ENCODE measurements at regions not wholly inside any gene's neighbourhood (a gene's known extent, or its start where the extent isn't known, plus 50 kb on each side); places are given as distances from the start of the nearest gene placed in this dataset.

- WGBS (ENCODE audit: insufficient coverage, insufficient read length), result no CpG with 5 or more reads among the region's 6 CpGs
- no peaks in the 10 kb centered on the region; the same call in 1 of the 2 replicates for H3K27me3 ChIP-seq (ENCODE audit: control insufficient read depth, insufficient read depth, low read length)
- H3K9me3 ChIP-seq (ENCODE audit: control insufficient read depth, insufficient read depth, low read length), result no peaks in the 10 kb centered on the region
- H3K27ac ChIP-seq (ENCODE audit: low read length), result no peak overlapping the region
- no peak for DNase-seq (ENCODE audit: low read depth, low spot score)
- no peaks in the 10 kb centered on the region for H3K4me1 ChIP-seq (ENCODE audit: control insufficient read depth, insufficient read depth, low read length)
- H3K4me3 ChIP-seq (ENCODE audit: low read length), result no peak overlapping the region
- H3K36me3 ChIP-seq (ENCODE audit: control insufficient read depth, insufficient read depth, low read length), result no peaks in the 10 kb centered on the region
Observed at GRCh38 chr6:156703719-156704118, 73.5 kb upstream of the ARID1B start.

GRCh38 chr6:156701966-156702365, 75.2 kb upstream of the ARID1B start:
- WGBS (ENCODE audit: insufficient coverage, insufficient read length), result no CpG with 5 or more reads among the region's 4 CpGs

GRCh38 chr6:156700440-156701057, 76.6 kb upstream of the ARID1B start:
- Histone ChIP-seq H3K4me1 (ENCODE audit: control insufficient read depth, insufficient read depth, low read length) (no peaks in the 10 kb centered on the region), H3K4me3 (ENCODE audit: low read length) (no peak overlapping the region), H3K27me3 (ENCODE audit: control insufficient read depth, insufficient read depth, low read length) (no peaks in the 10 kb centered on the region; the same call in 1 of the 2 replicates), H3K27ac (ENCODE audit: low read length) (no peak overlapping the region), H3K9me3 (ENCODE audit: control insufficient read depth, insufficient read depth, low read length) (no peaks in the 10 kb centered on the region), H3K36me3 (ENCODE audit: control insufficient read depth, insufficient read depth, low read length) (no peaks in the 10 kb centered on the region)
- no peak for DNase-seq (ENCODE audit: low read depth, low spot score)
- WGBS (ENCODE audit: insufficient coverage, insufficient read length), result no CpG with 5 or more reads among the region's 7 CpGs

More at GRCh38 chr6:156701966-156702365, 75.2 kb upstream of the ARID1B start:
- Histone ChIP-seq H3K4me1 (ENCODE audit: control insufficient read depth, insufficient read depth, low read length) (no peaks in the 10 kb centered on the region), H3K27me3 (ENCODE audit: control insufficient read depth, insufficient read depth, low read length) (no peaks in the 10 kb centered on the region; the same call in 1 of the 2 replicates), H3K27ac (ENCODE audit: low read length) (no peak overlapping the region), H3K36me3 (ENCODE audit: control insufficient read depth, insufficient read depth, low read length) (no peaks in the 10 kb centered on the region), H3K9me3 (ENCODE audit: control insufficient read depth, insufficient read depth, low read length) (no peaks in the 10 kb centered on the region), H3K4me3 (ENCODE audit: low read length) (no peak overlapping the region)
- DNase-seq (ENCODE audit: low read depth, low spot score), result no peak

- no peak for DNase-seq (ENCODE audit: low read depth, low spot score)
- no peak overlapping the region for H3K27ac ChIP-seq (ENCODE audit: low read length)
- H3K9me3 ChIP-seq (ENCODE audit: control insufficient read depth, insufficient read depth, low read length), result no peaks in the 10 kb centered on the region
- WGBS (ENCODE audit: insufficient coverage, insufficient read length), result no CpG with 5 or more reads among the region's 3 CpGs
- H3K36me3 ChIP-seq (ENCODE audit: control insufficient read depth, insufficient read depth, low read length), result no peaks in the 10 kb centered on the region
- H3K4me3 ChIP-seq (ENCODE audit: low read length), result no peak overlapping the region
- no peaks in the 10 kb centered on the region for H3K27me3 ChIP-seq (ENCODE audit: control insufficient read depth, insufficient read depth, low read length)
- no peaks in the 10 kb centered on the region for H3K4me1 ChIP-seq (ENCODE audit: control insufficient read depth, insufficient read depth, low read length)
Observed at GRCh38 chr6:156699935-156700334, 77.2 kb upstream of the ARID1B start.

- Histone ChIP-seq H3K4me3 (ENCODE audit: low read length) (no peak overlapping the region), H3K9me3 (ENCODE audit: control insufficient read depth, insufficient read depth, low read length) (no peaks in the 10 kb centered on the region), H3K36me3 (ENCODE audit: control insufficient read depth, insufficient read depth, low read length) (no peaks in the 10 kb centered on the region), H3K4me1 (ENCODE audit: control insufficient read depth, insufficient read depth, low read length) (no peaks in the 10 kb centered on the region), H3K27ac (ENCODE audit: low read length) (no peak overlapping the region), H3K27me3 (ENCODE audit: control insufficient read depth, insufficient read depth, low read length) (no peaks in the 10 kb centered on the region)
- no peak for DNase-seq (ENCODE audit: low read depth, low spot score)
- no CpG with 5 or more reads among the region's 5 CpGs for WGBS (ENCODE audit: insufficient coverage, insufficient read length)
Observed at GRCh38 chr6:156699017-156699421, 78.2 kb upstream of the ARID1B start.

- Histone ChIP-seq H3K4me1 (ENCODE audit: control insufficient read depth, insufficient read depth, low read length) (no peaks in the 10 kb centered on the region), H3K27ac (ENCODE audit: low read length) (no peak overlapping the region), H3K9me3 (ENCODE audit: control insufficient read depth, insufficient read depth, low read length) (no peaks in the 10 kb centered on the region), H3K36me3 (ENCODE audit: control insufficient read depth, insufficient read depth, low read length) (no peaks in the 10 kb centered on the region), H3K4me3 (ENCODE audit: low read length) (no peak overlapping the region), H3K27me3 (ENCODE audit: control insufficient read depth, insufficient read depth, low read length) (no peaks in the 10 kb centered on the region)
- no peak for DNase-seq (ENCODE audit: low read depth, low spot score)
- no CpG with 5 or more reads among the region's 9 CpGs for WGBS (ENCODE audit: insufficient coverage, insufficient read length)
Observed at GRCh38 chr6:156698239-156699016, 78.8 kb upstream of the ARID1B start.

- H3K27ac ChIP-seq (ENCODE audit: low read length), result no peak overlapping the region
- no CpG with 5 or more reads among the region's 5 CpGs for WGBS (ENCODE audit: insufficient coverage, insufficient read length)
Observed at GRCh38 chr6:156697225-156697830, 79.8 kb upstream of the ARID1B start.

GRCh38 chr6:156695742-156696141, 81.4 kb upstream of the ARID1B start:
- H3K27me3 ChIP-seq (ENCODE audit: control insufficient read depth, insufficient read depth, low read length), result no peaks in the 10 kb centered on the region
- no peaks in the 10 kb centered on the region for H3K9me3 ChIP-seq (ENCODE audit: control insufficient read depth, insufficient read depth, low read length)
- no peaks in the 10 kb centered on the region for H3K36me3 ChIP-seq (ENCODE audit: control insufficient read depth, insufficient read depth, low read length)
- no CpG with 5 or more reads among the region's 6 CpGs for WGBS (ENCODE audit: insufficient coverage, insufficient read length)
- H3K27ac ChIP-seq (ENCODE audit: low read length), result no peak overlapping the region
- no peaks in the 10 kb centered on the region for H3K4me1 ChIP-seq (ENCODE audit: control insufficient read depth, insufficient read depth, low read length)
- DNase-seq (ENCODE audit: low read depth, low spot score), result no peak
- no peak overlapping the region for H3K4me3 ChIP-seq (ENCODE audit: low read length)

More at GRCh38 chr6:156697225-156697830, 79.8 kb upstream of the ARID1B start:
- Histone ChIP-seq H3K9me3 (ENCODE audit: control insufficient read depth, insufficient read depth, low read length) (no peaks in the 10 kb centered on the region), H3K36me3 (ENCODE audit: control insufficient read depth, insufficient read depth, low read length) (no peaks in the 10 kb centered on the region), H3K27me3 (ENCODE audit: control insufficient read depth, insufficient read depth, low read length) (no peaks in the 10 kb centered on the region), H3K4me3 (ENCODE audit: low read length) (no peak overlapping the region), H3K4me1 (ENCODE audit: control insufficient read depth, insufficient read depth, low read length) (no peaks in the 10 kb centered on the region)
- no peak for DNase-seq (ENCODE audit: low read depth, low spot score)

- Histone ChIP-seq H3K4me3 (ENCODE audit: low read length) (no peak overlapping the region), H3K27ac (ENCODE audit: low read length) (no peak overlapping the region), H3K9me3 (ENCODE audit: control insufficient read depth, insufficient read depth, low read length) (no peaks in the 10 kb centered on the region), H3K36me3 (ENCODE audit: control insufficient read depth, insufficient read depth, low read length) (no peaks in the 10 kb centered on the region), H3K27me3 (ENCODE audit: control insufficient read depth, insufficient read depth, low read length) (no peaks in the 10 kb centered on the region), H3K4me1 (ENCODE audit: control insufficient read depth, insufficient read depth, low read length) (no peaks in the 10 kb centered on the region)
- WGBS (ENCODE audit: insufficient coverage, insufficient read length), result no CpG with 5 or more reads among the region's 2 CpGs
- no peak for DNase-seq (ENCODE audit: low read depth, low spot score)
Observed at GRCh38 chr6:156694679-156695078, 82.5 kb upstream of the ARID1B start.

- Histone ChIP-seq H3K4me1 (ENCODE audit: control insufficient read depth, insufficient read depth, low read length) (no peaks in the 10 kb centered on the region), H3K27ac (ENCODE audit: low read length) (no peak overlapping the region), H3K9me3 (ENCODE audit: control insufficient read depth, insufficient read depth, low read length) (no peaks in the 10 kb centered on the region), H3K4me3 (ENCODE audit: low read length) (no peak overlapping the region), H3K27me3 (ENCODE audit: control insufficient read depth, insufficient read depth, low read length) (no peaks in the 10 kb centered on the region), H3K36me3 (ENCODE audit: control insufficient read depth, insufficient read depth, low read length) (no peaks in the 10 kb centered on the region)
- DNase-seq (ENCODE audit: low read depth, low spot score), result no peak
- no CpG with 5 or more reads among the region's 4 CpGs for WGBS (ENCODE audit: insufficient coverage, insufficient read length)
Observed at GRCh38 chr6:156691018-156691417, 86.2 kb upstream of the ARID1B start.
